Mesendoderm (in vitro differentiated cells): ENCODE measurements at regions not wholly inside any gene's neighbourhood (a gene's known extent, or its start where the extent isn't known, plus 50 kb on each side); places are given as distances from the start of the nearest gene placed in this dataset.

Source experiments
- DNase-seq: peaks from one replicate; pipeline ENCODE4 v3.0.0; 2013
- H2AK5ac ChIP-seq: 2 replicates; pipeline ENCODE4 v1.6.1; 2013; ENCODE audit warnings: low read length, inconsistent platforms
- H2BK120ac ChIP-seq: 2 replicates; pipeline ENCODE4 v1.6.1; 2013; ENCODE audit warnings: low read depth, mild to moderate bottlenecking, low read length, moderate library complexity, mixed read lengths
- H2BK15ac ChIP-seq: replicated peaks from 2 replicates; pipeline ENCODE4 v1.6.1; 2013; ENCODE audit warnings: low read depth, mild to moderate bottlenecking, moderate library complexity
- H2BK5ac ChIP-seq: 2 replicates; pipeline ENCODE4 v1.6.1; 2013; ENCODE audit warnings: low read length, inconsistent platforms
- H3K18ac ChIP-seq: 2 replicates; pipeline ENCODE4 v1.6.1; 2013; ENCODE audit warnings: mild to moderate bottlenecking, low read length, mixed read lengths
- H3K23ac ChIP-seq: one replicate; pipeline ENCODE4 v1.6.1; 2013; ENCODE audit warnings: low read length
- H3K27ac ChIP-seq: 2 replicates; pipeline ENCODE4 v1.5.1; 2013; ENCODE audit warnings: low read depth, mild to moderate bottlenecking, inconsistent platforms, low read length, moderate library complexity
- H3K27me3 ChIP-seq: 2 replicates; pipeline ENCODE4 v1.6.1; 2013; ENCODE audit warnings: low read length, control low read depth, mild to moderate bottlenecking, inconsistent platforms; ENCODE audit not compliant: insufficient read depth, poor library complexity
- H3K36me3 ChIP-seq: 2 replicates; pipeline ENCODE4 v1.6.1; 2013; ENCODE audit warnings: low read length, inconsistent platforms; ENCODE audit not compliant: control insufficient read depth, insufficient read depth
- H3K4ac ChIP-seq: one replicate; pipeline ENCODE4 v1.6.1; 2013; ENCODE audit warnings: low read depth, mild to moderate bottlenecking, low read length, moderate library complexity
- H3K4me1 ChIP-seq: 2 replicates; pipeline ENCODE4 v1.6.1; 2013; ENCODE audit warnings: low read depth, low read length, inconsistent platforms; ENCODE audit not compliant: control insufficient read depth
- H3K4me2 ChIP-seq: 2 replicates; pipeline ENCODE4 v1.6.1; 2013; ENCODE audit warnings: low read length
- H3K4me3 ChIP-seq: 2 replicates; pipeline ENCODE4 v1.5.1; 2013; ENCODE audit warnings: mild to moderate bottlenecking, low read length
- H3K56ac ChIP-seq: one replicate; pipeline ENCODE4 v1.6.1; 2013; ENCODE audit warnings: low read length
- H3K79me1 ChIP-seq: 2 replicates; pipeline ENCODE4 v1.6.1; 2013; ENCODE audit warnings: low read length, inconsistent platforms
- H3K79me2 ChIP-seq: 2 replicates; pipeline ENCODE4 v1.6.1; 2013; ENCODE audit warnings: mild to moderate bottlenecking, low read length; ENCODE audit not compliant: control insufficient read depth, insufficient read depth
- H3K9ac ChIP-seq: 2 replicates; pipeline ENCODE4 v1.6.1; 2013; ENCODE audit warnings: low read length, inconsistent platforms
- H4K5ac ChIP-seq: one replicate; pipeline ENCODE4 v1.6.1; 2013; ENCODE audit warnings: low read length
- H4K8ac ChIP-seq: one replicate; pipeline ENCODE4 v1.6.1; 2013; ENCODE audit warnings: low read depth, mild to moderate bottlenecking, control low read depth, low read length, moderate library complexity
- WGBS: extraction: QIAGEN DNeasy Blood & Tissue Kit; methylation state at CpG from one replicate; pipeline ENCODE4 v1.1.7; 2013; ENCODE audit warnings: low lambda C conversion rate, missing lambda C conversion rate; ENCODE audit not compliant: insufficient coverage; ENCODE audit errors: extremely low coverage; 5-methylcytosine and 5-hydroxymethylcytosine counted together

GRCh38 chr2:204037286-204037685 is 100.7 kb downstream of the ICOS start:
- Histone ChIP-seq H3K36me3 (no peaks in the 10 kb centered on the region), H3K4me1 (no peaks in the 10 kb centered on the region), H4K5ac (no peak overlapping the region), H3K18ac (no peak overlapping the region), H3K27ac (no peak overlapping the region), H4K8ac (no peak overlapping the region), H3K27me3 (no peaks in the 10 kb centered on the region), H2BK120ac (no peak overlapping the region), H2BK15ac (no peak overlapping the region), H3K4ac (no peak overlapping the region), H3K23ac (no peak overlapping the region), H3K4me3 (no peak overlapping the region), H3K4me2 (no peak overlapping the region), H3K79me2 (no peaks in the 10 kb centered on the region), H2BK5ac (no peak overlapping the region), H3K79me1 (no peaks in the 10 kb centered on the region), H2AK5ac (no peak overlapping the region), H3K9ac (no peak overlapping the region), H3K56ac (no peak overlapping the region)
- DNase-seq: no peak
- no CpG with 5 or more reads among the region's 2 CpGs for WGBS

GRCh38 chr2:204039298-204039838 is 102.8 kb downstream of the ICOS start:
- H3K27me3 ChIP-seq: no peaks in the 10 kb centered on the region
- no peak for DNase-seq
- WGBS: no CpG with 5 or more reads among the region's 3 CpGs

GRCh38 chr2:204040016-204040415 is 103.5 kb downstream of the ICOS start:
- no CpG with 5 or more reads among the region's 3 CpGs for WGBS
- Histone ChIP-seq H3K4ac (no peak overlapping the region), H2BK15ac (no peak overlapping the region), H3K4me1 (no peaks in the 10 kb centered on the region), H3K4me2 (no peak overlapping the region), H3K9ac (no peak overlapping the region), H3K23ac (no peak overlapping the region), H3K27me3 (no peaks in the 10 kb centered on the region), H3K18ac (no peak overlapping the region), H3K36me3 (no peaks in the 10 kb centered on the region), H3K56ac (no peak overlapping the region), H3K79me1 (no peaks in the 10 kb centered on the region), H2AK5ac (no peak overlapping the region), H4K5ac (no peak overlapping the region), H2BK120ac (no peak overlapping the region), H3K27ac (no peak overlapping the region), H4K8ac (no peak overlapping the region), H3K79me2 (no peaks in the 10 kb centered on the region), H2BK5ac (no peak overlapping the region), H3K4me3 (no peak overlapping the region)
- DNase-seq: no peak

More at GRCh38 chr2:204039298-204039838, 102.8 kb downstream of the ICOS start:
- no peak overlapping the region for H2AK5ac ChIP-seq
- no peak overlapping the region for H4K5ac ChIP-seq
- no peak overlapping the region for H3K23ac ChIP-seq
- H3K4ac ChIP-seq: no peak overlapping the region
- H2BK15ac ChIP-seq: no peak overlapping the region
- no peak overlapping the region for H3K27ac ChIP-seq
- no peak overlapping the region for H3K56ac ChIP-seq
- H3K18ac ChIP-seq: no peak overlapping the region
- H4K8ac ChIP-seq: no peak overlapping the region
- no peaks in the 10 kb centered on the region for H3K36me3 ChIP-seq
- H3K4me1 ChIP-seq: no peaks in the 10 kb centered on the region
- no peak overlapping the region for H3K4me2 ChIP-seq
- no peak overlapping the region for H3K4me3 ChIP-seq
- no peak overlapping the region for H3K9ac ChIP-seq
- no peak overlapping the region for H2BK5ac ChIP-seq
- H2BK120ac ChIP-seq: no peak overlapping the region
- H3K79me1 ChIP-seq: no peaks in the 10 kb centered on the region
- no peaks in the 10 kb centered on the region for H3K79me2 ChIP-seq

DNA sequence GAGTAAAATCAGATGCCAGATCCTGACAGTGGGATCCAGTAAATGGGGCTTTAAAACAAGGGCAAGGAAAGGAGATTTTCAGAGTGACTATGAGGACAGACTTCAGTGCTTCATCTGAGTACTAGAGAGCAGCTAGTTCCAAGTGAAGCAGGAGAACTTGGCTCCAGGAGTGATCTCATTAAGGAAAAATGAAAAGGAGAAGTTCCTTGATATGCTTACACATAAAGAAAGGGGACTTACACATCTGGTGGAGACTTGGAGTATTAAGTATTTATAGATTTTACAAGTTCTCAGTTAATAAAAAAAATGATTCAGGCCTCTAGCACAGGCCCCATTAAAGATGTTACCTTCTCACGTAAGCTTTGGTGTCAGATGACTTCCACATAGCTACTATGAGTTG is 105.8 kb downstream of the ICOS start:
- no peak overlapping the region for H3K9ac ChIP-seq
- H3K23ac ChIP-seq: no peak overlapping the region
- H2BK15ac ChIP-seq: no peak overlapping the region
- DNase-seq: no peak
- no peak overlapping the region for H3K18ac ChIP-seq
- no peaks in the 10 kb centered on the region for H3K79me2 ChIP-seq
- H2BK5ac ChIP-seq: no peak overlapping the region
- H3K79me1 ChIP-seq: no peaks in the 10 kb centered on the region
- no peaks in the 10 kb centered on the region for H3K27me3 ChIP-seq
- no peak overlapping the region for H3K4me2 ChIP-seq
- no peak overlapping the region for H4K5ac ChIP-seq
- H2AK5ac ChIP-seq: no peak overlapping the region
- no peak overlapping the region for H2BK120ac ChIP-seq
- H3K27ac ChIP-seq: no peak overlapping the region
- no peaks in the 10 kb centered on the region for H3K36me3 ChIP-seq
- WGBS: no CpG with 5 or more reads among the region's 1 CpG
- no peak overlapping the region for H3K56ac ChIP-seq
- H3K4me3 ChIP-seq: no peak overlapping the region
- H3K4me1 ChIP-seq: no peaks in the 10 kb centered on the region
- no peak overlapping the region for H3K4ac ChIP-seq
- no peak overlapping the region for H4K8ac ChIP-seq

DNA sequence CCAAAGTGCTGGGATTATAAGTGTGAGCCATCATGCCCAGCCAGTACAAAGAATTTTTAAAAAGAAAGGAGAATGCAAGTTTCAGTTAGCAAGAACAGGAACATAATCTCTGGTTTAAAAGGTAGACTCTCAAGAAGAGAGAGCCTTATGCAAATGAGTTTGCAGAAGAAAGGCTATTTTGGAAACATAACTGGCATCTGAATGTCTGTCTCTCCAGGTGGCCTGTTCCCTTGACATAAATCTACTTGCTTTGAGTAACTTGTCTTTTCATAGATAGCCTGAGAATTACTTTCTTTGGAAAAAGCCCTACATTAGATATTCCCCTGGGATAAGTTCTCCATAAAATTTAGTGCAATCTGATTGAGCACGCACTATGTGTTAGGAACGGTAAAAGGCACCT is 109.6 kb downstream of the ICOS start:
- WGBS: no CpG with 5 or more reads among the region's 2 CpGs

GRCh38 chr2:204049635-204050034 is 113.1 kb downstream of the ICOS start:
- H3K4me2 ChIP-seq: no peak overlapping the region
- DNase-seq: no peak

More for the DNA sequence above, 109.6 kb downstream of the ICOS start:
- H3K56ac ChIP-seq: no peak overlapping the region
- no peak overlapping the region for H3K23ac ChIP-seq
- H3K9ac ChIP-seq: no peak overlapping the region
- H3K27me3 ChIP-seq: no peaks in the 10 kb centered on the region
- H3K4ac ChIP-seq: no peak overlapping the region
- no peak overlapping the region for H2AK5ac ChIP-seq
- H2BK15ac ChIP-seq: no peak overlapping the region
- H3K79me2 ChIP-seq: no peaks in the 10 kb centered on the region
- H4K5ac ChIP-seq: no peak overlapping the region
- H2BK120ac ChIP-seq: no peak overlapping the region
- DNase-seq: no peak
- no peak overlapping the region for H3K4me3 ChIP-seq
- H2BK5ac ChIP-seq: no peak overlapping the region
- H3K27ac ChIP-seq: no peak overlapping the region
- H4K8ac ChIP-seq: no peak overlapping the region
- no peaks in the 10 kb centered on the region for H3K4me1 ChIP-seq
- H3K4me2 ChIP-seq: no peak overlapping the region
- H3K36me3 ChIP-seq: no peaks in the 10 kb centered on the region
- no peak overlapping the region for H3K18ac ChIP-seq
- H3K79me1 ChIP-seq: no peaks in the 10 kb centered on the region

More at GRCh38 chr2:204049635-204050034, 113.1 kb downstream of the ICOS start:
- H3K56ac ChIP-seq: no peak overlapping the region
- no peak overlapping the region for H2BK15ac ChIP-seq
- no peaks in the 10 kb centered on the region for H3K79me2 ChIP-seq
- H3K4me1 ChIP-seq: no peaks in the 10 kb centered on the region
- no peak overlapping the region for H3K9ac ChIP-seq
- no peak overlapping the region for H3K27ac ChIP-seq
- H3K36me3 ChIP-seq: no peaks in the 10 kb centered on the region
- H3K27me3 ChIP-seq: no peaks in the 10 kb centered on the region
- no peak overlapping the region for H3K23ac ChIP-seq
- H4K5ac ChIP-seq: no peak overlapping the region
- H3K18ac ChIP-seq: no peak overlapping the region
- no peak overlapping the region for H4K8ac ChIP-seq
- no peak overlapping the region for H3K4me3 ChIP-seq
- no peaks in the 10 kb centered on the region for H3K79me1 ChIP-seq
- H2BK5ac ChIP-seq: no peak overlapping the region
- no peak overlapping the region for H3K4ac ChIP-seq
- H2BK120ac ChIP-seq: no peak overlapping the region
- no peak overlapping the region for H2AK5ac ChIP-seq
